Activated CD4-positive, alpha-beta memory T cell treated with anti-CD3 and anti-CD28 coated beads, Interleukin-2, amount 10 ng/mL, durations not matched to agents 7 days and 5 days (primary cell): ENCODE measurements at regions not wholly inside any gene's neighbourhood (a gene's known extent, or its start where the extent isn't known, plus 50 kb on each side); places are given as distances from the start of the nearest gene placed in this dataset.

Experiments
- CTCF ChIA-PET: fragments of 350-600 bp; sonication (Branson Sonifier 250); formaldehyde crosslinking; loops from one replicate; lab custom pipeline; 2021; ENCODE audit warnings: antibody characterized with exemption, inconsistent platforms; lab: Charles Lee
- POLR2A ChIA-PET: fragments of 350-600 bp; sonication (Branson Sonifier 250); formaldehyde crosslinking; loops from one replicate; lab custom pipeline; 2021; ENCODE audit warnings: antibody characterized with exemption; lab: Charles Lee
- DNase-seq: peaks from one replicate; pipeline ENCODE4 v3.0.0-alpha.2; 2020
- H3K27ac Mint-ChIP-seq: one replicate; pipeline ENCODE4 v1.8.0; 2021; ENCODE audit warnings: mild to moderate bottlenecking, mixed read lengths
- H3K27me3 Mint-ChIP-seq: one replicate; pipeline ENCODE4 v1.8.0; 2021; ENCODE audit warnings: mixed read lengths
- H3K36me3 Mint-ChIP-seq: one replicate; pipeline ENCODE4 v1.8.0; 2021; ENCODE audit warnings: low read depth, mixed read lengths
- H3K4me1 Mint-ChIP-seq: one replicate; pipeline ENCODE4 v1.8.0; 2021; ENCODE audit warnings: mixed read lengths
- H3K4me3 Mint-ChIP-seq: one replicate; pipeline ENCODE4 v1.8.0; 2021; ENCODE audit warnings: mild to moderate bottlenecking, mixed read lengths
- H3K9me3 Mint-ChIP-seq: one replicate; pipeline ENCODE4 v1.8.0; 2021; ENCODE audit warnings: mixed read lengths

DNA sequence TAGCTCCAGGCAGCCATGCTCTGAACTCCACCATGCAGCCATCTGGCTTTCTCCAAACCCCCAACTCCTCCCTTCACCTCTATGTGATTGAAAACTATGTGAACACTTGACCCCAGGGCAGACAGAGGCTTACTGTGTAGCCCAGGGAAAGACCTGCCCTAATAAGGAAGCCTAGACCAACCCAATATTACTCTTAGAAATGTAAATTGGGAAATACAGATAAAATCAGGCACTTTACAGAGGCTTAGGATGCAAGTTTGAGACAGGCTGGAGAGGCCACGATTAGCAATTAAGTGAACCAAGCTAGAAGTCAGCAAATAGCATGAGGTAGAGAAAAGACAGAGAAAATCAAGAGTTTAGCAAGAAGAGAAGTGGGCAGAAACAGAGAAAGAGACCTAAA lies 141.7 kb upstream of the ABCA1 start:
- POLR2A ChIA-PET: no interaction called here

DNA sequence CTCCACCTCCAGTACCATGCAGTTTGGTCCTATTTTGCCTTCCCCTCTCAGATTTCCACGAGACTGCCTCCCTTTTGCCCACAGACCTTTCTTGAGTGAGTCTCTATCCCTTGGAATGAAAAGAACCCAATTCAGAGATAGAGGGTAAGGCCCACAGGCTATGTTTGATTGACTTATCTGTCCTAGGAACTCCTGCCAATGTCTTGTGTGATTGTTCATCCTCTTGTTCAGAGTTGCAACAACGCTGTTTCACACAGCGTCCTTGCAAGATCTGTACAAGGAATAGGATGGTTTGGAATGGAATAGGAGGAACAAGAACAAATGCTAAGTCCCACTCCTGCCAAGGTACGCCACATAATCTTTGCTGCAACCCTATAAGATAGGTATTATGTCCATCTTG lies 142.2 kb upstream of the ABCA1 start:
- ChIA-PET POLR2A (no interaction called here), CTCF (no interaction called here)
- H3K4me3 Mint-ChIP-seq: no peak overlapping the region
- H3K4me1 Mint-ChIP-seq: no peaks in the 10 kb centered on the region
- H3K27me3 Mint-ChIP-seq: no peaks in the 10 kb centered on the region
- H3K9me3 Mint-ChIP-seq: no peaks in the 10 kb centered on the region
- H3K27ac Mint-ChIP-seq: no peak overlapping the region
- no peaks in the 10 kb centered on the region for H3K36me3 Mint-ChIP-seq
- DNase-seq: no peak

More for the DNA sequence above, 141.7 kb upstream of the ABCA1 start:
- Mint-ChIP-seq H3K4me3 (no peak overlapping the region), H3K36me3 (no peaks in the 10 kb centered on the region), H3K9me3 (no peaks in the 10 kb centered on the region), H3K27me3 (no peaks in the 10 kb centered on the region), H3K27ac (no peak overlapping the region), H3K4me1 (no peaks in the 10 kb centered on the region)
- CTCF ChIA-PET: no interaction called here
- DNase-seq: no peak

DNA sequence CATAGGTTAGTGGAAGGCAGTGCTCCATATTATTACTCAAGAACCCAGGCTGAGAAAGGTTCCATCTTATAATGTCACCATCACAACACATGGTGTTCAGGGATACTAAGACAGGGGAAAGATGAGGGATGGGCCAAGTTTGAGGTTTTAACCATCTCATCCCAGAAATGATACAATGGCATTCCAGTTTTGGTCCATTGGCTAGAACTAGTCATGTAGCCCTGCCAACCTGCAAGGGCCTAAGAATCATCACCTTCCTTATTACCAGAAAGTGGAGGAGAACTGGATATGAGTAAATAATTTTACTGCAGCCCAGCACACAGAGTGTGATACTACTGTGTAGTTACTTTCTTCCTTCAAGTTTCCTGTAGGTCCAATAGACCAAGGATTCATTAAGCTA lies 144.5 kb upstream of the ABCA1 start:
- no peak overlapping the region for H3K27ac Mint-ChIP-seq
- DNase-seq: no peak
- CTCF ChIA-PET: no interaction called here
- no peaks in the 10 kb centered on the region for H3K4me1 Mint-ChIP-seq
- no peaks in the 10 kb centered on the region for H3K36me3 Mint-ChIP-seq
- H3K27me3 Mint-ChIP-seq: no peaks in the 10 kb centered on the region
- POLR2A ChIA-PET: no interaction called here
- no peak overlapping the region for H3K4me3 Mint-ChIP-seq
- H3K9me3 Mint-ChIP-seq: no peaks in the 10 kb centered on the region

DNA sequence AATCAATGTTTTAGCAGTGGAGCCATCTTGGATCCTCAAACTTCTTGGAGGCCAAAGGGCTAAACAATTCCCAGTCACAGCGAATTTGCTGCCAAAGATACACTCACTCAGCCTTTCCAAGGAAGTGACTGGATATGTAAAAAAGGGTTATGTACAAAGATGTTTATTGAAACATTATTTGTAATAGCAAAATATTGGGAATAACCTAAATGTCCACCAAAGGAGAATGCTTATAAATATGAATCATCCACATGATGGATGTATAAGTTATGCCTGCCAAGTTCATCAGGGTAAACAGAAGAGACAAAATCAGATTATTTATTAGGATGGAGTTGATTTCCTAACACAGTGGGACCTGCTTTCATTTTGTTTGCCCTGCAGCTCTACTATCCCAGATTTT lies 145.2 kb upstream of the ABCA1 start:
- H3K9me3 Mint-ChIP-seq: no peaks in the 10 kb centered on the region
- H3K27ac Mint-ChIP-seq: no peak overlapping the region
- no peaks in the 10 kb centered on the region for H3K27me3 Mint-ChIP-seq
- H3K36me3 Mint-ChIP-seq: no peaks in the 10 kb centered on the region
- no peak overlapping the region for H3K4me3 Mint-ChIP-seq
- POLR2A ChIA-PET: no interaction called here
- H3K4me1 Mint-ChIP-seq: no peaks in the 10 kb centered on the region
- CTCF ChIA-PET: no interaction called here
- no peak for DNase-seq

DNA sequence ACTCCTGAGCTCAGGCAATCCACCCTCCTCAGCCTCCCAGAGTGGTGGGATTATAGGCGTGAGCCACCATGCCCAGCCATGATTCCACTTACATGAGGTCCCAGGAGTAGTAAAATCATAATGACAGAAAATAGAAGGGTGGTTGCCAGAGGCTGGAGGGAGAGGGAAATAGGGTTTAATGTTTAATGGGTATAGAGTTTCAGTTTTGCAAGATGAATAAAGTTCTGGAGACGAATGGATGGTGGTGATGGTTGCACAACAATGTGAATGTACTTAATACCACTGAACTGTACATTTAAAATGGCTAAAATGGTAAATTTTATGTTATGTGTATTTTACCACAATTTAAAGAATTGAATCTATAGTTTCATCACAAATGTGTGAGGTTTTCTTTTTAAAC lies 146.5 kb upstream of the ABCA1 start:
- no peaks in the 10 kb centered on the region for H3K27me3 Mint-ChIP-seq
- no peak overlapping the region for H3K4me3 Mint-ChIP-seq
- ChIA-PET POLR2A (no interaction called here), CTCF (interaction anchor here (0.6 kb wide), 1 partner anchor 122 kb away, joined by 3 read pairs; no protein-coding TSS in a partner anchor)
- DNase-seq: no peak
- H3K36me3 Mint-ChIP-seq: no peaks in the 10 kb centered on the region
- H3K4me1 Mint-ChIP-seq: no peaks in the 10 kb centered on the region
- H3K9me3 Mint-ChIP-seq: no peaks in the 10 kb centered on the region
- no peak overlapping the region for H3K27ac Mint-ChIP-seq

DNA sequence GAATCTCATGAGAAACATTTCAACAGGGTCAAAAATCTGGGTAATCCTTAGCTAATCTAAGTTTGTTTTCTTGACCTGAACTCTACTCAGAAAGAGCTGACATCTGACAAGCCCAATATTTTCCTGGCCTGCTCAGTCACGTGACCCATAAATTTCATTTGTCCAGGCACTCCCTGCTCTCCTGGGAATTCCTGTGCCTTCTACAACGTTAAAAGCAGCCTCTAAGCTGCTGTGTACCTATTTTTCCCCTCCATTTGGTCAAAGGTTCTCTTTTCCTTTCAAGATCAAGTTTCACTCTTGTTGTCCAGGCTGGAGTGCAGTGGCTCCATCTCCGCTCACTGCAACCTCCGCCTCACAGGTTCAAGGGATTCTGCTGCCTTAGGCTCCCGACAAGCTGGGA lies 148.8 kb upstream of the ABCA1 start:
- Mint-ChIP-seq H3K9me3 (no peaks in the 10 kb centered on the region), H3K36me3 (no peaks in the 10 kb centered on the region), H3K27ac (no peak overlapping the region), H3K4me3 (no peak overlapping the region), H3K4me1 (no peaks in the 10 kb centered on the region), H3K27me3 (no peaks in the 10 kb centered on the region)
- DNase-seq: no peak
- POLR2A ChIA-PET: no interaction called here
- CTCF ChIA-PET: no interaction called here

DNA sequence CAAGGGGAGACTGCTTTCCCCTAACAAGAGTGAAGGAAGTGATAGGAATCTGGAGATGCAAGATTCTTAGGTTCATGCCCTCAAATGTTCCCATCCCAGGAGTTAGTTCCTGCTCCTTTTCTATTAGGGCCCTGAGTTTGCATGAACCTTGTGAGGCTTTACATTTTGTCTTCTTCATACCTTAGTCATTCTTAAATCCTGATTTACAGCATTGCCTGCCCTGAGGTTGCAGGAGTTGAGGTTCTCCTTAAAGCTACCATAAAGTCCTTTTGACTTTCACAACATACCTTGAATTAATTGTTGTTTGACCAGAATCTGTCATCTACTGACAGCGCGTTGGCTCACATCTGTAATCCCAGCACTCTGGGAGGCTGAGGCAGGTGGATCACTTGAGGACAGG lies 151.5 kb upstream of the ABCA1 start:
- ChIA-PET POLR2A (no interaction called here), CTCF (no interaction called here)
- Mint-ChIP-seq H3K4me3 (no peak overlapping the region), H3K36me3 (no peaks in the 10 kb centered on the region), H3K4me1 (no peaks in the 10 kb centered on the region), H3K27ac (no peak overlapping the region), H3K9me3 (no peaks in the 10 kb centered on the region), H3K27me3 (peaks cover 2% of the 10 kb centered on the region)
- DNase-seq: no peak

DNA sequence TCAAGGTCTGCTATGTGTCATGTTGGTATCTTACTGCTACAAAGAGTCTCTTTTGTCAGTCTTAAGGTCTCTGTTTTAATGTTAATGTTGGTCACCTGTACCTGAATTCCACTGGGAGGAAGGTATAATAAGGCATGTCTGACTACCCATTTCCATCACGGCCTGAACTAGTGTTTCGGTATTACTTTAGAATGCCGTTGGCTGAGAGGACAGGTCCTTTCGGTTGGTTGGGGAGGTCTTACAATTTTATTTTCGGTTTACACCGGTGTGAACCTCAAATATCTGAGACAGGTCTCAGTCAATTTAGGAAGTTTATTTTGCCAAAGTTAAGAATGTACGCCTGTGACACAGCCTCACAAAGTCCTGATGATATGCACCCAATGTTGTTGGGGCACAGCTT lies 154.9 kb upstream of the ABCA1 start:
- H3K36me3 Mint-ChIP-seq: no peaks in the 10 kb centered on the region
- H3K4me3 Mint-ChIP-seq: no peak overlapping the region
- no peak for DNase-seq
- no peaks in the 10 kb centered on the region for H3K9me3 Mint-ChIP-seq
- CTCF ChIA-PET: interaction anchor here (1.1 kb wide), 1 partner anchor 220 kb away, joined by 4 read pairs; no protein-coding TSS in a partner anchor
- no peak overlapping the region for H3K27ac Mint-ChIP-seq
- H3K27me3 Mint-ChIP-seq: peaks cover 2% of the 10 kb centered on the region
- H3K4me1 Mint-ChIP-seq: no peaks in the 10 kb centered on the region
- POLR2A ChIA-PET: no interaction called here

DNA sequence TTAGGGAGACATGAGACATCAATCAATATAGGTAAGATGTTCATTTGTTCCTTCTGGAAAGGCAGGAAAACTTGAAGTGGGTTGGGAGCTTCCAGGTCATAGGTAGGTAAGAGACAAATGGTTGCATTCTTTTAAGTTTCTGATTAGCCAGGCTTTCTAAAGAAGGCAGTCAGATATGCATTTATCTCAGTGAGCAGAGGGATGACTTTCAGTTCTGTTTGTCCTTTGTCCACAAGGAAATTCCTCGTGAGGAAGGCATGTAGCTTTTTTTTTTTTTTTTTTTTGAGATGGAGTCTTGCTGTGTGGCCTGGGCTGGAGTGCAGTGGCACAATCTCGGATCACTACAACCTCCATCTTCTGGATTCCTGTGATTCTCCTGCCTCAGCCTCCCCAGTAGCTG lies 155.3 kb upstream of the ABCA1 start:
- Mint-ChIP-seq H3K27me3 (peaks cover 2% of the 10 kb centered on the region), H3K36me3 (no peaks in the 10 kb centered on the region), H3K27ac (no peak overlapping the region), H3K9me3 (no peaks in the 10 kb centered on the region), H3K4me1 (no peaks in the 10 kb centered on the region), H3K4me3 (no peak overlapping the region)
- POLR2A ChIA-PET: no interaction called here
- CTCF ChIA-PET: interaction anchor here (1.1 kb wide), 1 partner anchor 220 kb away, joined by 4 read pairs; no protein-coding TSS in a partner anchor
- DNase-seq: no peak

DNA sequence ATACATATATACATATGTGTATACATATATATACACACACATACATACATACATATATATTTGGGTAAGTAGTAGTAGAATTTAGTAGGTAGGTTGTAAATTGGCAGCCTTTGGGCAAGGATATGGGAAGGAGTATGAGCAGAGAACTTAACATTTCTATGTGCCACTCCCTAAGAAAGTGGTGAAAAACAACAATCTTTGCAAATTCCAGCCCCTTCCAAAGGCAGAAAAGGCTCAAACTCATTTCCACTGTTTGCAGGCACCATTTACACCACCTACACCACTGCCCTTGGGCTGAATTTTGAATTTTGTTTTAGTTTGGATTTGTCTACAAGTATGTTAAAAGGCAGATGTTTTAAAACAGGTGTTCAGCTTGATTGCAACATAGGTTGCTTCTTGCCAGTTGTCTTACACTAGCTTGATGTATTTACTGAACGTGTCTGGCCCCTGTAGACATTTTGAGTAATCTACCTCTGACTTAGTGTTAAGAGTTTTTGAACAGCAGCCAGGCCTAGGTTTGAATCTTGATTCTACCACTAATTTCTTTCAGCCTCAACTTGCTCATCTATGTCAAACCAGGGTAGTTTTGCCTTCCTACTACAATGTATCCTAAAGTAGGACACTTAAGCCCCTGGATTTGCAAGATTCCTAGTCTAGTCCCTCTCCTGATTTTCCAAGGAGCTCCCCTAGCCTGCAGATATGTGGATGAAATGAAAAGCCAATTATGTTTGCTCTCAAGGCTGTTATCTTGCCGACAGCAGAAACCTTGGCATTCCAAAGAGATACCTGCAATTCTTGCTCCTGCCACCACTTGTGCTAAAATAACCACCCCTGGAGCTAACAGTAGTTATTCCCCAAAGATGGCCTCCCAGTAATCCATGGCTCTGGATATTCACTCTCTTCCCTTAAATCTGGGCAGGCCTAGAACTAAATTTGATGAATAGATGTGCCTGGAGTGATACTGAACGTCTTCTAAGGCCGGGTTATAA lies 156.2 kb upstream of the SLC44A1 start:
- Mint-ChIP-seq H3K27ac (no peak overlapping the region), H3K4me1 (no peaks in the 10 kb centered on the region), H3K27me3 (no peaks in the 10 kb centered on the region), H3K36me3 (no peaks in the 10 kb centered on the region), H3K9me3 (no peaks in the 10 kb centered on the region), H3K4me3 (no peak overlapping the region)
- CTCF ChIA-PET: interaction anchor here (1.2 to 1.3 kb wide), 2 partner anchors 10 to 12 kb away, joined by 3 read pairs; no protein-coding TSS in a partner anchor
- POLR2A ChIA-PET: no interaction called here
- DNase-seq: no peak

DNA sequence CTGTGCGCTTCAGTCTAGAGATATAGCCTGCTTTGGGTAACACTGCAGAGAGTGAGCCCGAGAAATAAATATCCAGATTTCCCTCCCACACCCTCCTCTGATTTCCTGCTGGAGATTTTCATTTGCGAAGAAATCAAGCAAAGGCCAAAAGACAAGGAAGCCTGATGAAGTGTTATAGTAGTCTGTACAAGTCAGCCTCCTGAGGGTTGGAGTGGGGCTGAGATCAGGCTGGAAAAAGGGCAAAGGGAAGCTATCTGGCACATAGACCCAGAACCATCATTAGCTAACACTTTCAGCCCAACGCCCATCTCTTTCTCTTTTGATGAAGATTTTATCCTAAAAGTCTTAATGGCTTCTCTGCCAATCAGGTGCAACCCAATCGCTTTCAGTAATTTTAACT lies 154.6 kb upstream of the SLC44A1 start:
- H3K4me3 Mint-ChIP-seq: no peak overlapping the region
- no peaks in the 10 kb centered on the region for H3K4me1 Mint-ChIP-seq
- POLR2A ChIA-PET: no interaction called here
- H3K27ac Mint-ChIP-seq: no peak overlapping the region
- CTCF ChIA-PET: no interaction called here
- H3K36me3 Mint-ChIP-seq: no peaks in the 10 kb centered on the region
- H3K9me3 Mint-ChIP-seq: no peaks in the 10 kb centered on the region
- no peaks in the 10 kb centered on the region for H3K27me3 Mint-ChIP-seq
- DNase-seq: no peak

DNA sequence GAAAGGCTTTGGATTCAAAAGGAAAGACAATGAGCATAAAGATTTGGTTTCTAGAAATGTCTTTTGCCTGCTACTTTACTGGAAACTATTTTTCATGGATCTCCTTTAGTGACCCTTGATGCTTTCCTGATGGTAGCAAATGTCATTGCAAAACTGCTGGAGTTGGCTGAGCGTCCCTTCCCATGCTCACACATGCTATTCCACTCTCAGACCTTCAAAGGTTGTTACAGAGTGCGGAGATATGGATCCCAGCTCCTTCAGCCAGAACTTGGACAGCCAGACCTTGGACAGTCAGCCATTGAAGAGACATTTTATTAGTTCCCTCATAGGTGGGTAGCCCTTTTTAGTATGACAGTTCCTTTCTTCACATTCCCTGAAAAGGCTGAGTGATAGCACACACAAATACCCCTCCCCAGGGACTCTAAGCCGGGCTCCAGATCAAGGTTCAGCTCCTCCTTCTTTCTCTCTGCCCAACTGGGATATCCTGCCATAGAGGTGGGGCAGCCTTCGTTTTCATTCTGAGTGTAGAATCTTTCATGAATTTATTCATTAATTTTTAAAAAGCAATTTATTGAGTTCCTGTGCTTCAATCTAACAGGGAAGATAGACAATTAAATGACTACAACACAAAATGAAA lies 153.3 kb upstream of the SLC44A1 start:
- H3K27ac Mint-ChIP-seq: no peak overlapping the region
- no peak overlapping the region for H3K4me3 Mint-ChIP-seq
- no peaks in the 10 kb centered on the region for H3K36me3 Mint-ChIP-seq
- no peaks in the 10 kb centered on the region for H3K4me1 Mint-ChIP-seq
- ChIA-PET CTCF (no interaction called here), POLR2A (no interaction called here)
- no peaks in the 10 kb centered on the region for H3K9me3 Mint-ChIP-seq
- DNase-seq: no peak
- H3K27me3 Mint-ChIP-seq: no peaks in the 10 kb centered on the region

DNA sequence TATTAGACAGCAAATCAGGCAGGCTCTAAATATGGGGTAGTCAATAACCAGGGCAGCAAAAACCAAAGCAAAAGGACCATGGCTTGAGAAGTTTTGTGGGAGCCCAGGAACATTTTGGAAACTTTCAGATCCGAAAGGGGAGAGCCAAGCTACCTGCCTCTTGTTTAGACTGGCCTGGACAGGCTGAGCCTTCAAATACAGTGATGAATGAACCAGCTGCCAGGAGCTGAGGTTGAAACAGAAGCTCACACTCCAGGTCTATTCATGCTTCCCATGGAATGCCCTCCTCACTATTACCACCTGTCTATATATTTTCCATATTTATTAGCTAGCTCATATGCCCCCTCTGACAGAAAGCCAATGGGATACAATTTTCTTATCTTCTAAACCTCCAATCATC lies 150.8 kb upstream of the SLC44A1 start:
- CTCF ChIA-PET: no interaction called here
- Mint-ChIP-seq H3K27me3 (no peaks in the 10 kb centered on the region), H3K27ac (no peak overlapping the region), H3K4me3 (no peak overlapping the region), H3K4me1 (no peaks in the 10 kb centered on the region), H3K36me3 (no peaks in the 10 kb centered on the region), H3K9me3 (no peaks in the 10 kb centered on the region)
- DNase-seq: no peak
- POLR2A ChIA-PET: no interaction called here
